DND-41 (cell line): ENCODE measurements at regions not wholly inside any gene's neighbourhood (a gene's known extent, or its start where the extent isn't known, plus 50 kb on each side); places are given as distances from the start of the nearest gene placed in this dataset.

ENCODE experiments used
- CTCF ChIP-seq: IDR thresholded peaks from 2 replicates; pipeline ENCODE4 v1.5.1; 2012; ENCODE audit warnings: borderline replicate concordance, low read length, moderate library complexity, mild to moderate bottlenecking; ENCODE audit not compliant: poor library complexity, severe bottlenecking; ENCODE audit errors: extremely low read depth
- EZH2 ChIP-seq: IDR thresholded peaks from 3 replicates; pipeline ENCODE4 v1.6.1; 2012; ENCODE audit warnings: borderline replicate concordance, low read depth, mild to moderate bottlenecking, moderate library complexity, low read length, inconsistent platforms; ENCODE audit not compliant: severe bottlenecking

DNA sequence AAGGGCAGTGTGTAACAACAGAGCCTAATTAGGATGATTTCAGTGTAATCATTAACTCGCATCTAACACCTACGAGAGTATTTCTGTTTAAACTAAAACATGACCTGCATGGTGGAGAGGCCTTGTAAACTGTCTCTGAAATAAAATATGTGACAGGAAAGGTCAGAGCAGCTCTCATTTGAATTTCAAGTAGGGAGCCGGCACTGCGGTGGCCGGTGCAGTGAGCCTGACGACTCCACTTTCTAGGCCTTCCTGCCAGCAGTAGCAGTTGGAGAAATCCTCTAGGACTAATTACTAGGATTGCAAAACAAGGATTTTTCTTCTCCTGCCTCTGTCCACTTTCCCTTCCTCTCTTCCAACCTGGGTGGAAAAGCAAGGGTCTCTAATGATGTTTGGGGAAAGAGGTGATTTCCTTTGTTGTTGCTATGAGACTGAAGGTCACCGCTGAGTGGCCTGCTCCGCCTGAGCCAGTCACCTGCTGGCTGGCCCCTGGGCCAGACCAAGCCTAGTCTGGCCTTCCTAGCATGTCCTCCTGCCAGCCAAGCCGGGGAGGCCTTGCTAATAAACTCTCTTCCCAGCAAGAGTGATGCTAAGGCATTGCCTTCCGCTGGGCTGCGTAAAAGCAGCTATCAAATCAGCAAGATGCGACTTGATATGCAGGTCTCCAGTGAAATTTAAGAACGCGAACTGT is 245.7 kb downstream of the PSAT1 start:
- TF ChIP-seq CTCF (no peak), EZH2 (no peak)
